RCC 7860 (cell line): ENCODE measurements at regions not wholly inside any gene's neighbourhood (a gene's known extent, or its start where the extent isn't known, plus 50 kb on each side); places are given as distances from the start of the nearest gene placed in this dataset.
A peak's percentile ranks its signal among the peaks of the same experiment; 100 is the strongest.

ENCODE experiments used
- DNase-seq: peaks from one replicate; pipeline ENCODE4 v3.0.0-alpha.2; 2015; ENCODE audit warnings: low spot score
- FAIRE-seq: peaks from 2 replicates; lab custom pipeline; 2012; peaks lifted over from hg19 to GRCh38; lab: Jason Lieb, UNC

DNA sequence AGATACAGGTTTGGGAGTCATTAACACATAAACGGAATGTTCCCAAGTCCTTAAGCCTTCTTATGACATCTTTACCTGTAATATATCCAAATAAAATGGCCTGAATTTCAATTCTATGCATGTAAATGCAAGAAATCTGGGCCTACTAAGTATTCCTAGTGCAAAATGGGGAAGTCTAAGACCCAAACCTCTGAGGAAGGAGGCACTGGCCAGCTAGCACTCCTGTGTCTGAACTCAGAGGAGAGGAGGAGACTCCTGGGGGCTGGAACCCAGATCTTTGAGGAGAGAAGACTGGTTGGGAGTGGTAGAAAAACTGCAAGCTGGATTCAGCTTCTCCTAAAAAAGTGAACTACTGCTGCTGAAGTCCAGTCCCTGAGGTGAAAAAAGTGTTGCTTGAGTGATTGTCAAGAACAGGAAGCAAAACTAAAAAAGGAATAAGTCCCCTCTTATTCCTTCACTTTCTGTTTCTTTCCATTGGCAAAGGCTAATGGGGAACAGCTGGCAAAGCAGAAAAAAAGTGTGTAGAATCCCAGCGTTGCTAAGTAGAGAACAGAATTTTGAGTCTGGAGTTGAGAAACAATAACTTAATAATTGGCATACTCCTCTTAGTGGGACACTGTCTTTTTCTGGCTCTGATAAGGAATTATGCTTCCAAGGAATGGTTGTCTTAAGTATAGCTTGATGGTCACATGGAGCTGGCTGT, 54.8 kb upstream of the ATP2C1 start:
- FAIRE-seq (no peak), DNase-seq (no peak)

DNA sequence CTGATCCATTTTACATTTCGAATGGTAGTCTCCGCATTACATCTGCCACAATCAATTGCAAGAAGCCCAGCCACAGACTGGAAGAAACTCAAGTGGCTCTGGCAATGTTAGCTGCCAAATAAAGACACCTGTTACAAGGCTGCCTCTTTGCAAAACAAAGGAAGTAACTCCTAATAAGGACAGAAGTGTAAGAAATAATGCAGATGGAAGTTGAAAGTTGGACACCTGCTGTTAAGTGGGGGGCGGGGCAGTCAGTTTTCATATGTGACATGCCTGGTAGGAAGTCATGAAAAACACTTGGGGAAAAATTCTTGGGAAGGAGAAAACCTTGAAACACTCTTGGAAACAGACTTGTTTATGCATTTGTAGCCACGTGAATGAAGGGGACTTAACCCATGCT, 54.1 kb upstream of the ATP2C1 start:
- no peak for DNase-seq

GRCh38 chr3:130841357-130841756, 52.5 kb upstream of the ATP2C1 start:
- FAIRE-seq = no peak
- DNase-seq = peak; percentile 49

More for the DNA sequence above, 54.1 kb upstream of the ATP2C1 start:
- FAIRE-seq = no peak

GRCh38 chr3:130843441-130843840, 50.4 kb upstream of the ATP2C1 start:
- FAIRE-seq (no peak), DNase-seq (no peak)
